ENCODE measurements at regions not wholly inside any gene's neighbourhood (a gene's known extent, or its start where the extent isn't known, plus 50 kb on each side); places are given as distances from the start of the nearest gene placed in this dataset.

DNA sequence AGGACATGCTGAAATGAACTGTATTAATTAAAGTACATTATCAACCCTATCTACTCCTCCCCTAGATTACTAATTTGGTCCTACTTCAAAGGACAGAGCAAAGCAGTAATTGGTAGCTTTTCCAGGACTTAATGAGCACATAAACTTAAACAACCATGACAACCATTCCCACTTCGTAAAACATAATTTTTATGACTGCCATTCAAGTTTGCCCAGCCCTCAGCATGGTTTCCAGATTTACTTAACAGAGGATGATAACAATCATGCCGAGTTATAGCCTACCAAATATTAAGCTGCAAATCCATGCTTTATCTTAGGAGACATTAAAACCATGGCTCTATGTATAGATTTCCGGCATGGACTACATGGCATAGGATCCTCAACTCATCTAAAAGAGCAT, 401.1 kb upstream of the CHAC2 start:
- TF ChIP-seq, protein P1, sequence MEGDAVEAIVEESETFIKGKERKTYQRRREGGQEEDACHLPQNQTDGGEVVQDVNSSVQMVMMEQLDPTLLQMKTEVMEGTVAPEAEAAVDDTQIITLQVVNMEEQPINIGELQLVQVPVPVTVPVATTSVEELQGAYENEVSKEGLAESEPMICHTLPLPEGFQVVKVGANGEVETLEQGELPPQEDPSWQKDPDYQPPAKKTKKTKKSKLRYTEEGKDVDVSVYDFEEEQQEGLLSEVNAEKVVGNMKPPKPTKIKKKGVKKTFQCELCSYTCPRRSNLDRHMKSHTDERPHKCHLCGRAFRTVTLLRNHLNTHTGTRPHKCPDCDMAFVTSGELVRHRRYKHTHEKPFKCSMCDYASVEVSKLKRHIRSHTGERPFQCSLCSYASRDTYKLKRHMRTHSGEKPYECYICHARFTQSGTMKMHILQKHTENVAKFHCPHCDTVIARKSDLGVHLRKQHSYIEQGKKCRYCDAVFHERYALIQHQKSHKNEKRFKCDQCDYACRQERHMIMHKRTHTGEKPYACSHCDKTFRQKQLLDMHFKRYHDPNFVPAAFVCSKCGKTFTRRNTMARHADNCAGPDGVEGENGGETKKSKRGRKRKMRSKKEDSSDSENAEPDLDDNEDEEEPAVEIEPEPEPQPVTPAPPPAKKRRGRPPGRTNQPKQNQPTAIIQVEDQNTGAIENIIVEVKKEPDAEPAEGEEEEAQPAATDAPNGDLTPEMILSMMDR (conservative IDR thresholded peaks at IDR 0.05; ENCODE audit: low read depth, low read length) = no peak
- TF ChIP-seq EZH2 (IDR thresholded peaks at IDR 0.05; ENCODE audit: borderline replicate concordance, low read depth, low read length, poor library complexity, severe bottlenecking) = no peak
